Colonic mucosa (tissue), 4 donors: ENCODE measurements at regions not wholly inside any gene's neighbourhood (a gene's known extent, or its start where the extent isn't known, plus 50 kb on each side); places are given as distances from the start of the nearest gene placed in this dataset.

Source experiments
- DNase-seq: peaks from one replicate; pipeline ENCODE4 v3.0.0-alpha.2; 2020
- H3K27ac ChIP-seq: fragments of 200-600 bp; one replicate; pipeline ENCODE4 v1.8.0; 2021
- H3K27me3 ChIP-seq: fragments of 200-600 bp; one replicate; pipeline ENCODE4 v1.8.0; 2021
- H3K36me3 ChIP-seq: fragments of 200-600 bp; one replicate; pipeline ENCODE4 v1.8.0; 2021
- H3K4me1 ChIP-seq: fragments of 200-600 bp; one replicate; pipeline ENCODE4 v1.8.0; 2021; ENCODE audit warnings: mild to moderate bottlenecking
- H3K4me3 ChIP-seq: fragments of 200-600 bp; one replicate; pipeline ENCODE4 v1.8.0; 2021
- H3K9ac ChIP-seq, 2 donors: one replicate each; pipeline ENCODE4 v1.7.0; 2013; ENCODE audit warnings: control low read depth in 2 of 2, low read depth in 2 of 2, low read length in 2 of 2
- H3K9me3 ChIP-seq: fragments of 200-600 bp; one replicate; pipeline ENCODE4 v1.8.0; 2021
- CTCF ChIP-seq: fragments of 200-600 bp; IDR thresholded peaks from one replicate; pipeline ENCODE4 v1.8.0; 2022; ENCODE audit warnings: antibody characterized with exemption, mild to moderate bottlenecking
- intact Hi-C: fragments of 100-400 bp; cut with DNase I; formaldehyde crosslinking; loops from one replicate; pipeline ENCODE4 v1.14.1; 2022
- donor health status: healthy.
- donor health status: DM: no; HTN: no; CAD: no.
- donor health status: DM: no; HTN: no; CAD: no.

DNA sequence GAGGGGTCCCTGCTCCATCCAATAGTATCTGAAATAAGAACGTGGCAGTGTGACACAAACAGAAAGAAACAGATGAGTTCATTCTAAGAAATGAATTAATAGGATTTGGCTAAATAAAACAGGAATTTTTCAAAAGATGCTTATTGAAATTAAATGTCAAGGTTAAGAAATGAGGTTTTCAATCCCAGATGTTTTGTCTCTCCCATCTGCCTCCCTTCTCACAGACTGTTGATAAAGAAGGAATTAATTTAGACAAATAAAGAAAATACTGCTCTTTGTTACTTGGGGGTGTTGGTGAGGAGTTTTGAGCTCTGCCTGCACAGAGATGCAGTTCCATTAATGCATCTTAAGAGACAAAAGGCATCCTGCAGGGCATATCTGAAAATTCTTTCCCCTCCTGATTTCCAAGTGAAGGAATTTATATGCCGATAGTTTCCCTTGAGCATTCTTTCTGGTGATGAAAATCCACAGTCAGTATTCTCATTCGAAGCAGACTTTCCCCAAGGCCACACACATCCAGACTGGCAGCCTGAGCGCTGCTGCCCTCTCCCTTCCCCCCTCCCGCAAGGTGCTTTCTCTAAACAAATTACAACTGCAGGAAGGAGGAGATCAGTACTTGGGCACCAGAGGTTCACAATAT lies 385.4 kb upstream of the RND3 start:
- Histone ChIP-seq H3K36me3 (no peaks in the 10 kb centered on the region), H3K27me3 (no peaks in the 10 kb centered on the region), H3K4me1 (no peaks in the 10 kb centered on the region), H3K27ac (no peak overlapping the region), H3K9ac (no peak overlapping the region), H3K4me3 (no peak overlapping the region), H3K9me3 (no peaks in the 10 kb centered on the region)
- no peak for DNase-seq
- TF ChIP-seq CTCF, result no peak
- intact Hi-C loops, result no loop called here

- no peak for DNase-seq
- H3K27me3 ChIP-seq, result no peaks in the 10 kb centered on the region
- no peaks in the 10 kb centered on the region for H3K4me1 ChIP-seq
- H3K27ac ChIP-seq, result no peak overlapping the region
- TF ChIP-seq CTCF, result no peak
- H3K9ac ChIP-seq, result no peak overlapping the region
- no peaks in the 10 kb centered on the region for H3K9me3 ChIP-seq
- intact Hi-C loops, result no loop called here
- H3K36me3 ChIP-seq, result no peaks in the 10 kb centered on the region
- H3K4me3 ChIP-seq, result no peak overlapping the region
These were observed 379.0 kb upstream of the RND3 start for GRCh38 chr2:150866431-150866830.

DNA sequence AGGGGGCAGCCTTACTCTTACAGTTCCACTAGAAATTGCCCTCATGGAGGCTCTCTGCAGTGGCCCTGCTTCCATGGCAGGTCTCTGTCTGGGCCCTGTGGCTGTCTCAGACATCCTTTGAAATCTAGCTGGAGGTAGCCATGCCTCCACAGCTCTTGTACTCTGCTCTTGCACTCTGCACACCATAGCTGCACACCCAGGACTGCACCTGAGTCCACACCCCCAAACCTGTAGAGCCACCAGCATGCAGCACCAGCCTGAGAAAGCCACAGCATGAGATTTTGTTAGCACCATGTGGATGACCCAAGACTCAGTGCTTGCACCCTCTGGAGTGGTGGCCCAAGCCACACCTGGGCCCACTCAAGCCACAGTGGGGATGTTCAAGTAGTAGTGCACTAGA lies 376.2 kb upstream of the RND3 start:
- Histone ChIP-seq H3K9me3 (no peaks in the 10 kb centered on the region), H3K9ac (no peak overlapping the region), H3K27me3 (no peaks in the 10 kb centered on the region), H3K4me1 (no peaks in the 10 kb centered on the region), H3K4me3 (no peak overlapping the region), H3K27ac (no peak overlapping the region), H3K36me3 (no peaks in the 10 kb centered on the region)
- DNase-seq, result no peak
- intact Hi-C loops, result no loop called here
- TF ChIP-seq CTCF, result no peak

DNA sequence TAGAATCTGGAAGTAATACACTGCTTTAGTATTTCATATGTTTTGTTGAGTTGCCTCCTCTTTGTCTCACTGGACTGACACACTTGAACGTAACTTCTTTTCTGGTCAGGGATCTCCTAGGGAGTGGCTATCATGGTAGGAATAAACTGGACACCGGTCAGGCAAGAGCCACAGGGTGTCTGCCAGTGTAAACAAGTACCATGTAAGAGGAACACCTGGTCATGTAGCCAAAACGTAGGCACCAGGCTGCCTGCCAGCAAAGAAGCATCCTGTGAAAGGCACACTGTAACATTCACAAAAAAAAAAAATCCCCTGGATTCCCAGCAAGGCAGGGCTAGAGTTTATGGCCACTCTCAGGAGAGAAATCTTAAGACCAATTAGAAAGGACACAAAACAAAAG lies 372.8 kb upstream of the RND3 start:
- intact Hi-C loops, result no loop called here

DNA sequence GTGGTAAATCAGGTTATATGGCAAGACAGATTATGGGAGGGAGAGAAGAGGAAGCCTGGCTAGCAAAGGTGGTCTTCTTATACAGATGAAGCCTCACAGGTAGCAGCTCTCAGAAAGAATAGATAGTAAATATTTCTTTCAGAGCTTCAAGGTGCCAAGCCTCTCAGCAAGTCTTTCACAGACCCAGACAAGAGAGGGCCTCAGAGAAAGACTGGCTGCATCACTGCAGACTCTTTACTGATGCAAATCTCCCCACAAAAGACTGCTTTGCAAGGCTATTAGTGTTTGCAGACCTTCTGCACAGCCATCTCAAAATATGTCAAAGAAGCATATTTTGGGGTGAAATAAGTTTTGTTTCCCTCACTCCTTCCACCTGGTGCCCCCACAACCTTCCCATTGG lies 372.4 kb upstream of the RND3 start:
- intact Hi-C loops, result no loop called here
- no peak overlapping the region for H3K27ac ChIP-seq

More for the DNA sequence above, 372.8 kb upstream of the RND3 start:
- no peaks in the 10 kb centered on the region for H3K36me3 ChIP-seq
- no peak overlapping the region for H3K9ac ChIP-seq
- DNase-seq, result no peak
- no peaks in the 10 kb centered on the region for H3K4me1 ChIP-seq
- no peak for TF ChIP-seq CTCF
- no peak overlapping the region for H3K4me3 ChIP-seq
- H3K9me3 ChIP-seq, result no peaks in the 10 kb centered on the region
- H3K27me3 ChIP-seq, result no peaks in the 10 kb centered on the region
- no peak overlapping the region for H3K27ac ChIP-seq

More for the DNA sequence above, 372.4 kb upstream of the RND3 start:
- no peaks in the 10 kb centered on the region for H3K27me3 ChIP-seq
- H3K9ac ChIP-seq, result no peak overlapping the region
- no peak for DNase-seq
- TF ChIP-seq CTCF, result no peak
- no peaks in the 10 kb centered on the region for H3K9me3 ChIP-seq
- H3K4me3 ChIP-seq, result no peak overlapping the region
- H3K4me1 ChIP-seq, result no peaks in the 10 kb centered on the region
- no peaks in the 10 kb centered on the region for H3K36me3 ChIP-seq
